GM12891 (cell line): ENCODE measurements at regions not wholly inside any gene's neighbourhood (a gene's known extent, or its start where the extent isn't known, plus 50 kb on each side); places are given as distances from the start of the nearest gene placed in this dataset.

Source experiments
- POLR2A ChIP-seq: IDR thresholded peaks from 2 replicates; pipeline ENCODE4 v1.6.1; 2011; ENCODE audit warnings: low read depth, low read length, control low read depth
- POLR2AphosphoS5 ChIP-seq: IDR thresholded peaks from 2 replicates; pipeline ENCODE4 v1.6.1; 2011; ENCODE audit warnings: low read depth, low read length, control low read depth
- TAF1 ChIP-seq: IDR thresholded peaks from 2 replicates; pipeline ENCODE4 v1.6.1; 2011; ENCODE audit warnings: low read depth, low read length, control low read depth

GRCh38 chr3:117706756-117707155, 997.2 kb downstream of the TUSC7 start:
- TF ChIP-seq POLR2AphosphoS5: no peak
- no peak for TF ChIP-seq POLR2A
- TF ChIP-seq TAF1: no peak
